Natural killer cell treated with Interleukin-12 subunit alpha and Interleukin-12 subunit beta and Interleukin-15 and Interleukin-18, amount 100 ng/mL, for 72 hours (primary cell): ENCODE measurements at regions not wholly inside any gene's neighbourhood (a gene's known extent, or its start where the extent isn't known, plus 50 kb on each side); places are given as distances from the start of the nearest gene placed in this dataset.

ENCODE experiments used
- ATAC-seq, 2 donors: fragments of 150-1000 bp; cut with Tn5 transposase in 1 of 2; sonication (Bioruptor Pico), chemical (Tn5 transposase) in 1 of 2; 2 replicates each; pipeline ENCODE4 v1.10.0; 2021
- DNase-seq: peaks from one replicate; pipeline ENCODE4 v3.0.0; 2022; ENCODE audit warnings: low spot score
- H3K27ac Mint-ChIP-seq, 2 donors: 1 replicate in 1 of 2; 2 replicates in 1 of 2; pipeline ENCODE4 v1.8.0; 2022; ENCODE audit warnings: mixed read lengths in 2 of 2, mild to moderate bottlenecking in 1 of 2, moderate library complexity in 1 of 2
- H3K27me3 Mint-ChIP-seq, 2 donors: 1 replicate in 1 of 2; 2 replicates in 1 of 2; pipeline ENCODE4 v1.8.0; 2022; ENCODE audit warnings: mixed read lengths in 2 of 2
- H3K36me3 Mint-ChIP-seq: one replicate; pipeline ENCODE4 v1.8.0; 2022; ENCODE audit warnings: mixed read lengths
- H3K4me1 Mint-ChIP-seq, 2 donors: 1 replicate in 1 of 2; 2 replicates in 1 of 2; pipeline ENCODE4 v1.8.0; 2022; ENCODE audit warnings: low read depth in 2 of 2, mixed read lengths in 2 of 2, mild to moderate bottlenecking in 1 of 2
- H3K4me3 Mint-ChIP-seq: one replicate; pipeline ENCODE4 v1.8.0; 2022; ENCODE audit warnings: mixed read lengths
- H3K9me3 Mint-ChIP-seq: 2 replicates; pipeline ENCODE4 v1.8.0; 2022; ENCODE audit warnings: mixed read lengths

- no peaks in the 10 kb centered on the region for H3K27me3 Mint-ChIP-seq
- no peaks in the 10 kb centered on the region for H3K36me3 Mint-ChIP-seq
- H3K27ac Mint-ChIP-seq = no peak overlapping the region
- no peak for ATAC-seq
- H3K4me1 Mint-ChIP-seq = no peaks in the 10 kb centered on the region
- peaks cover 3% of the 10 kb centered on the region for H3K9me3 Mint-ChIP-seq
- no peak for DNase-seq
- H3K4me3 Mint-ChIP-seq = no peak overlapping the region
These were observed 717.6 kb upstream of the TENM3 start for GRCh38 chr4:181525634-181526033.

DNA sequence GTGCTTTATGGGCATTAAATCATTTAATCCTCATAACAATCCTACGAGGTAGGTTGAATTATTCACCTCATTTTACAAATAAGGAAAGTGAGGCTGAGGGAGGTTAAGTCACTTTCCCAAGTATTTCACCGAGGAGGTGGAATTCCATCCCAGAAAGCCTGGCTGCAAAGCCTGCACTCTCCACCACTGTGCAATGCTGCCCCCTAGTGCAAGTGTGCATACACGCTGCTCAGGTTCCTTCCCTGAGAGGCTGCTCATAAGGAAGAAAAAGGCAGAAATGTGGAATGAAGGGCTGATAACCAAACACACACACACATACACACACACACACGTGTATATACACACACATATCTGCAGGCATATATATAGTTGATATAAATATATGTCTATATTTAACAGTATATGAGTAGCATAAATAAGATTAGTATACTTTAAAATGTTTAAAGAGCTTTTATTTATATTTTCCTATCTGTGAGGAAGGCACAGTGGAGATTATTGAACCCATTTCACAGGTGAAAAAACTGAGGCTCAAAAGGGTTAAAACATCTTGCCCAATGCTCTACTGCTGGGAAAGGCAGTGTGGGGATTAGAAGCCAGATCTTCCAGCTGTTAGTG lies 714.5 kb upstream of the TENM3 start:
- Mint-ChIP-seq H3K4me3 (no peak overlapping the region), H3K27ac (no peak overlapping the region), H3K4me1 (no peaks in the 10 kb centered on the region), H3K27me3 (no peaks in the 10 kb centered on the region), H3K9me3 (no peaks in the 10 kb centered on the region), H3K36me3 (no peaks in the 10 kb centered on the region)
- DNase-seq (no peak), ATAC-seq (no peak)

GRCh38 chr4:181529537-181529936 lies 713.7 kb upstream of the TENM3 start:
- no peak overlapping the region for H3K4me3 Mint-ChIP-seq
- ATAC-seq (no peak), DNase-seq (no peak)
- no peaks in the 10 kb centered on the region for H3K36me3 Mint-ChIP-seq
- H3K27ac Mint-ChIP-seq = no peak overlapping the region
- H3K27me3 Mint-ChIP-seq = no peaks in the 10 kb centered on the region
- no peaks in the 10 kb centered on the region for H3K9me3 Mint-ChIP-seq
- H3K4me1 Mint-ChIP-seq = no peaks in the 10 kb centered on the region

DNA sequence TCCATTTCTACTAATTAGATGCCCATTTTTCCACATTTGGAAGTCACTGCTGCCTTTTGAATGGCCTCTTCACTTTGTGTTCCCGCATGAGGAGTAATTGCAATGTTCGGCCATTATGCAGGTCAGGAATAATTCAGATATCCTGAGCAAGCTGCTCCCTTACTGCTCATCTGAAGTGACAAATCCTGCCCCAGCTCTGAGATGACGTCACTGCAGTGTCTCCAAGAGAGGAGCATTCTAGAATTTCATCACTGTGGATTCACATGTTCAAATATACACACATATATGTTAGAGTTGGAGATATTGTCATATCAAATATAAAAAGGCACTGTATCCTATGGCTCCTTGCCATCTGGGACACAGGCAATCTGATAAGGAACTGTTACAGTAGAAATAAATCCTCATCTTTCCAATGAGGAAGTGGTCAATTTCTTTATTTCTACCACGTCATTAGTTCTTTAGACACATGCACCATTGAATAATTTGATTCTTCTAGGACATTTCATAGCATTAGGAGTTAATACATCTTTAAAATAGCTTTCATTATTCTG lies 706.9 kb upstream of the TENM3 start:
- Mint-ChIP-seq H3K27ac (no peak overlapping the region), H3K36me3 (no peaks in the 10 kb centered on the region), H3K4me1 (no peaks in the 10 kb centered on the region), H3K9me3 (peaks cover 11% of the 10 kb centered on the region), H3K4me3 (no peak overlapping the region), H3K27me3 (no peaks in the 10 kb centered on the region)
- ATAC-seq (no peak), DNase-seq (no peak)

DNA sequence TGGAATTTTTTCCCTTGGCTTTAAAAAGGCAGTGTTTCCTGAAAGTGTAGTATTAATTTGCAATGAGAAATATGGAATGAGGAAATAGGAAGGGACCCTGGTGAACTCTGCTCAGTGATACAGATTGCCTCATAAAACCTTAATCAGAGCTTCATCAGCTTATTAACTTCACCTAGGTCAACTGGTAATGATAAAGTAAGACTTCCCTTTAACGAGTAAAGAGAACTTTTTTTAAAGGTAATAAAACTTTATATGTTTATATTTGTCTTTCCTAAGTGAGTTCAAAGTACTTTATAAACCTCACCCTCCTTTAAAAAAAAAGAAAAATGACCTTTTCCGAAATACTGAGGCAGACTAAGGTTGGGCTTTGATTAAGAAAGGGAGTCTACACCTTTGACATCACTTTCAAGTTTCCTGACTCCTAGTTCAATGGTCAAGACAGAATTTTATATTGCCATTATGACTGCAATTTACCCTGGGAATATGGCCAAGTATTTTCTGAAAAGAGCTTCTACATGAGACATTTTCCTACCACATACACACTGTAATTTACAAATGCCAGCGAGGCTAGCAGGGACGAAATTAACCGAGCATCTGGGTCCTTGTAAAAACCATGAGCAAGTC lies 706.3 kb upstream of the TENM3 start:
- peaks cover 16% of the 10 kb centered on the region for H3K9me3 Mint-ChIP-seq
- no peak overlapping the region for H3K4me3 Mint-ChIP-seq
- H3K36me3 Mint-ChIP-seq = no peaks in the 10 kb centered on the region
- no peak overlapping the region for H3K27ac Mint-ChIP-seq
- H3K4me1 Mint-ChIP-seq = no peaks in the 10 kb centered on the region
- ATAC-seq (no peak), DNase-seq (no peak)
- no peaks in the 10 kb centered on the region for H3K27me3 Mint-ChIP-seq

GRCh38 chr4:181538431-181538830 lies 704.8 kb upstream of the TENM3 start:
- no peaks in the 10 kb centered on the region for H3K36me3 Mint-ChIP-seq
- no peak overlapping the region for H3K4me3 Mint-ChIP-seq
- H3K4me1 Mint-ChIP-seq = no peaks in the 10 kb centered on the region
- H3K27ac Mint-ChIP-seq = no peak overlapping the region
- no peak for ATAC-seq
- H3K27me3 Mint-ChIP-seq = no peaks in the 10 kb centered on the region
- peaks cover 21% of the 10 kb centered on the region for H3K9me3 Mint-ChIP-seq
- DNase-seq = no peak

GRCh38 chr4:181541396-181541795 lies 701.8 kb upstream of the TENM3 start:
- Mint-ChIP-seq H3K36me3 (no peaks in the 10 kb centered on the region), H3K9me3 (peaks cover 14% of the 10 kb centered on the region), H3K4me1 (no peaks in the 10 kb centered on the region), H3K27ac (no peak overlapping the region), H3K27me3 (no peaks in the 10 kb centered on the region), H3K4me3 (no peak overlapping the region)
- DNase-seq (no peak), ATAC-seq (no peak)

GRCh38 chr4:181548873-181549575 lies 694.2 kb upstream of the TENM3 start:
- Mint-ChIP-seq H3K27me3 (no peaks in the 10 kb centered on the region), H3K9me3 (peaks cover 2% of the 10 kb centered on the region), H3K4me1 (no peaks in the 10 kb centered on the region), H3K36me3 (no peaks in the 10 kb centered on the region), H3K4me3 (no peak overlapping the region), H3K27ac (no peak overlapping the region)
- DNase-seq = no peak
- ATAC-seq = no peak

DNA sequence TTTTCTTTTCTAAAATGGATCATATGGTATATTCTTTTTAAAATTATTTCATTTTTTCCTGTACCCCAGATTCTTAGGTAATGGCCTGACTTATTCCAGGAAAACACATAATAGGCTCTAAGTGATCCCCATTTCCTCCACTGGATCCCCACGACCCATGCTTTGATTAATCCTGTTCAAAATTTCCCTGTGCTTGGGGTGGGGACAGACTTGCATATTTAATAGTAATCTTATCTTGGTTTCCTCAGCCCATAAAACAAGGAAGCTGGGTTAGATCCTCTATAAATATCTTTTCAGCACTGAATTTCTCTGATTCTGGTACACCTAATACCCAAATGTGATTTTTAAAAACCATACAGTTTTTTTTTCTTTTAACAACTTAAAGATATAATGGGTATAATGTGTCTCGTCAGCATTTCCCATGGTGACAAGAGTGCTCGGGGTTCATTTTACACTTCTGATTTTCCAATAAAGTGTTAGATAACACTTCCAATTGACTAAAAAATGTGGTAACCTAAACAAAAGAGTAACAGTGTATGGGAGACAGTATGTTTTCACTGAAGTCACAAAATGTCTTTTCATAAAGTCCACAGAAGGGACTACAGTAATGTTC lies 693.5 kb upstream of the TENM3 start:
- no peaks in the 10 kb centered on the region for H3K27me3 Mint-ChIP-seq
- H3K9me3 Mint-ChIP-seq = peaks cover 3% of the 10 kb centered on the region
- no peaks in the 10 kb centered on the region for H3K36me3 Mint-ChIP-seq
- no peak overlapping the region for H3K27ac Mint-ChIP-seq
- H3K4me3 Mint-ChIP-seq = no peak overlapping the region
- H3K4me1 Mint-ChIP-seq = no peaks in the 10 kb centered on the region
- DNase-seq (no peak), ATAC-seq (no peak)

GRCh38 chr4:181550381-181550780 lies 692.8 kb upstream of the TENM3 start:
- H3K4me1 Mint-ChIP-seq = no peaks in the 10 kb centered on the region
- H3K36me3 Mint-ChIP-seq = no peaks in the 10 kb centered on the region
- H3K27ac Mint-ChIP-seq = no peak overlapping the region
- peaks cover 3% of the 10 kb centered on the region for H3K9me3 Mint-ChIP-seq
- DNase-seq (no peak), ATAC-seq (no peak)
- no peak overlapping the region for H3K4me3 Mint-ChIP-seq
- H3K27me3 Mint-ChIP-seq = no peaks in the 10 kb centered on the region

- Mint-ChIP-seq H3K27me3 (no peaks in the 10 kb centered on the region), H3K4me1 (no peaks in the 10 kb centered on the region), H3K9me3 (peaks cover 2% of the 10 kb centered on the region)
These were observed 683.6 kb upstream of the TENM3 start for GRCh38 chr4:181559637-181560036.

DNA sequence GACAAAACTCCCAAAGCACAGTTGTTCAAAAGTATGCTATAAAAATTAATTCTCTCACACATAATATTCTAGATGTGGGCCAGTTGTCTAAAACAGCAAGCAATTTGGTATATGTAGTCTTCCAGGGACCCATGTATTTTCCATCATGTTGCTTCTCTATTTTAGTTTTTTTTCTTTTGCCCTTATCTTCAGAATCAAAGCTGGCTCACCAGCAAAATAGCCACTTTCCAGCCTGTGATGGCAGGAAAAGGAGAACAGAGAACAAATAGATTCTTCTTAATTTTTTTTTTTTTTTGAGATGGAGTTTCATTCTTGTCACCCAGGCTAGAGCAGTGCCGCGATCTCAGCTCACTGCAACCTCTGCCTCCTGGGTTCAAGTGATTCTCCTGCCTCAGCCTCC lies 680.8 kb upstream of the TENM3 start:
- H3K4me1 Mint-ChIP-seq = no peaks in the 10 kb centered on the region
- H3K27ac Mint-ChIP-seq = no peak overlapping the region
- no peaks in the 10 kb centered on the region for H3K36me3 Mint-ChIP-seq
- DNase-seq = no peak
- peaks cover 7% of the 10 kb centered on the region for H3K9me3 Mint-ChIP-seq
- H3K4me3 Mint-ChIP-seq = no peak overlapping the region
- ATAC-seq = no peak
- H3K27me3 Mint-ChIP-seq = no peaks in the 10 kb centered on the region

More at GRCh38 chr4:181559637-181560036, 683.6 kb upstream of the TENM3 start:
- H3K4me3 Mint-ChIP-seq = no peak overlapping the region
- no peaks in the 10 kb centered on the region for H3K36me3 Mint-ChIP-seq
- ATAC-seq (no peak), DNase-seq (no peak)
- no peak overlapping the region for H3K27ac Mint-ChIP-seq

DNA sequence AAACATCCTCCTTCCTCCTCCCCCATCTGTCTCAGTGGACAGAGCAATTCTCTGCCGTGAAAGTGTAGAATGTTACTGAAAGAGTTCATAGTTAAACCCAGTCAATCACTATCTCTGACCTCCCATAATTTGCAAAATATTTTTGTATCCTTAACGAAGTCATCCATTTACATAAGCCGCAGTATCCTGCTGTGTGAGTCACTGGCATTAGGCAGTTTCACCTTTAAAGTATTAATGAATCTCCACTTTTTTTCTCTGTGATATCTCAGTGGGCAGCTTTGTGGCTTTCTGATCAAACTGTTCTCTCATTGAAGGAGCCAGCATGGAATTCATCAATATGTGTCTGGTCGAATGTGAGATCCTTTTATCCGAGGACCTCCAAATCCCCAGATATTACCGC lies 678.6 kb upstream of the TENM3 start:
- no peak for ATAC-seq
- no peak for DNase-seq
- Mint-ChIP-seq H3K4me1 (no peaks in the 10 kb centered on the region), H3K27me3 (no peaks in the 10 kb centered on the region), H3K27ac (no peak overlapping the region), H3K9me3 (peaks cover 7% of the 10 kb centered on the region), H3K4me3 (no peak overlapping the region), H3K36me3 (no peaks in the 10 kb centered on the region)

DNA sequence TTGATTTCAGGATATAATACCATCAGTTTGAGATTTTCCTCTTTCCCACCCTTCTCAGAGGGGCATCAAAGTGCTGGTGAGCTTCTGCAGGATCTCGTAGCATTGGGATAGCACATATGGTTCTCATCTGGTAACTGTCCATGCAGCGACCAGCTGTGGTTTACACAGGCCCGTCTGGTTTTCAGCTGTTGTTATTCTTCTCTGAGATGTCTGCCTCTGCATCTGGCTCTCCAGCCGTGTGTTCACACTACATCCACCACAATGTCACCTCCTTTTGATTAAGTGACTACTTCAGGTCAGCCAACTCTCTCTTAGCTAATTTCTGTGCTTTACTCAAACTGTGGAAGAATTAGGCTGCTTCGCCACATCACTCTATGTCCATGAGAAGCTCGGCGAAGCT lies 676.7 kb upstream of the TENM3 start:
- DNase-seq (no peak), ATAC-seq (no peak)
- Mint-ChIP-seq H3K27ac (no peak overlapping the region), H3K36me3 (no peaks in the 10 kb centered on the region), H3K4me3 (no peak overlapping the region), H3K9me3 (peaks cover 7% of the 10 kb centered on the region), H3K27me3 (no peaks in the 10 kb centered on the region), H3K4me1 (no peaks in the 10 kb centered on the region)
